ENCODE measurements at regions not wholly inside any gene's neighbourhood (a gene's known extent, or its start where the extent isn't known, plus 50 kb on each side); places are given as distances from the start of the nearest gene placed in this dataset.

DNA sequence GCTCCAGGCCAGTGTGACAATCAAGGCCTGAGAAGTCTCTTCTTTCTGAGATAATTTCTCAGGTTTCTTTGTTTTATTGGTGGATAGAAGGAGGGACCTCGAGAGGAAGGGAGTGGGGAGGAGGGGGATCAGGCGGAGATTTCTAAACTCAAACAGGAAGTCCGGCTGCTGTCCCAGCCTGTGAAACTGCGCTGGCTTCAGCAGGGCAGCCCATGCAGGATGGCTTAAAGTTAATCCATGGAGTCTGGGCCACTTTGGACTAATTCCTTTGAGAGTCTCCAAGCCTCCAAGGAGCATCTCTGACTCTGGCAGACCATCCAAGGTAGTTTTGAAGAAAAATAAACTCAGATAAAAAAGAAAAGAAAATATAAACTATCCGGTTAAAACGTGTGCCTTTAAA is 378.5 kb downstream of the MLLT3 start:
- Histone ChIP-seq H2BK12ac (ENCODE audit: low read length) (no peak overlapping the region), H2BK5ac (ENCODE audit: low read depth, low read length, poor library complexity) (no peak overlapping the region), H3K4ac (ENCODE audit: low read depth, low read length) (no peak overlapping the region), H3K4me3 (ENCODE audit: low read depth, low read length) (no peak overlapping the region), H3K4me1 (ENCODE audit: control insufficient read depth in 1 of 2, insufficient read depth in 2 of 2, low read length in 2 of 2) (no peaks in the 10 kb centered on the region), H2AK5ac (ENCODE audit: low read length) (no peak overlapping the region), H3K23ac (ENCODE audit: low read length) (no peak overlapping the region), H4K8ac (ENCODE audit: low read depth, low read length) (no peak overlapping the region), H4K91ac (ENCODE audit: low read depth, low read length) (no peak overlapping the region), H2BK120ac (ENCODE audit: insufficient read depth, low read length, poor library complexity) (no peak overlapping the region), H3K9ac (ENCODE audit: low read length) (no peak overlapping the region), H3K18ac (ENCODE audit: low read length) (no peak overlapping the region), H3K36me3 (ENCODE audit: control insufficient read depth in 1 of 2, insufficient read depth in 2 of 2, low read length in 2 of 2) (no peaks in the 10 kb centered on the region), H2AFZ (ENCODE audit: insufficient read depth, low read length, poor library complexity) (no peak overlapping the region), H3K9me3 (ENCODE audit: insufficient read depth, low read depth, low read length) (no peaks in the 10 kb centered on the region), H3K79me2 (ENCODE audit: control insufficient read depth, insufficient read depth, low read length, poor library complexity) (no peaks in the 10 kb centered on the region), H3K27me3 (ENCODE audit: insufficient read depth, low read length) (no peaks in the 10 kb centered on the region), H3K27ac (ENCODE audit: low read depth, low read length) (no peak overlapping the region), H3K14ac (ENCODE audit: low read length) (no peak overlapping the region), H3K79me1 (ENCODE audit: low read length) (no peaks in the 10 kb centered on the region), H4K12ac (ENCODE audit: low read depth, low read length) (no peak overlapping the region), H3K4me2 (ENCODE audit: low read length) (no peak overlapping the region)
- DNase-seq: no peak
- WGBS (ENCODE audit: extremely low coverage, insufficient coverage, insufficient read length): no CpG with 5 or more reads among the region's 6 CpGs

DNA sequence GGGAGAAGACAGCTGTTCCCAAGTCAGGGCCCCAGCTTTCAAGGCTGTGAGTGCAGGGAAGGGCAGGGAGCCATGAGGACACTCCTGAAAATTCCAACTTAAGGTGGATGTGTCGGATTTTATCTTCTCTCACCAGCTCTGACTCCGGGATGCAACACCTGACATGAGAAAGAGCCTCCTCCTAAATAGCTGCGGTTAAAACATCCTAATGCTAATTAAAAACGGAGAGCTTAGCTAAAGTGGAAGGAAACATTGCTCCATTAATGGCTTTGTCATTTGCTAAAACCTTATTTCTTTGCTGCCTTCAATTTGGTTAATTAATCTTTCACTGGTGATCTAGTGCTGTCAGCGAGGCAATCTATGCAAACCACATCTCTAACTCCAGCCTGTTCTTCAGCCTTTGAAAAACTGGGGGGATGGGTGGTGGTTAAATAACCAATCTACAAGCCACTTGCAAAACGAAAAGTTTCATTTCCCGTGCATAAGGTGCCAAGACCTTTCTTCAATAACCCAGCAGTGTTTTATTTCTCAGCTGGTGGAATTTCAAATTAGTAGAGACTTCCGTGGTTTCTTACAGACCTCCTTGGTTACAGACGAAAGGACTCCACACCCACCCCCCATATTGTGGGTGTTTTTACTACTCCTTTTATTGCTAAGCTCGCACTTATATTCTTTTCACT is 379.6 kb downstream of the MLLT3 start:
- Histone ChIP-seq H3K4me3 (ENCODE audit: low read depth, low read length) (no peak overlapping the region), H3K9me3 (ENCODE audit: insufficient read depth, low read depth, low read length) (no peaks in the 10 kb centered on the region), H3K79me1 (ENCODE audit: low read length) (no peaks in the 10 kb centered on the region), H3K4ac (ENCODE audit: low read depth, low read length) (no peak overlapping the region), H4K12ac (ENCODE audit: low read depth, low read length) (no peak overlapping the region), H3K36me3 (ENCODE audit: control insufficient read depth in 1 of 2, insufficient read depth in 2 of 2, low read length in 2 of 2) (no peaks in the 10 kb centered on the region), H3K27me3 (ENCODE audit: insufficient read depth, low read length) (no peaks in the 10 kb centered on the region), H4K8ac (ENCODE audit: low read depth, low read length) (no peak overlapping the region), H2BK5ac (ENCODE audit: low read depth, low read length, poor library complexity) (no peak overlapping the region), H2BK12ac (ENCODE audit: low read length) (no peak overlapping the region), H3K23ac (ENCODE audit: low read length) (no peak overlapping the region), H3K14ac (ENCODE audit: low read length) (no peak overlapping the region), H4K91ac (ENCODE audit: low read depth, low read length) (no peak overlapping the region), H2AFZ (ENCODE audit: insufficient read depth, low read length, poor library complexity) (no peak overlapping the region), H2BK120ac (ENCODE audit: insufficient read depth, low read length, poor library complexity) (no peak overlapping the region), H3K27ac (ENCODE audit: low read depth, low read length) (no peak overlapping the region), H3K18ac (ENCODE audit: low read length) (no peak overlapping the region), H2AK5ac (ENCODE audit: low read length) (no peak overlapping the region), H3K4me2 (ENCODE audit: low read length) (no peak overlapping the region), H3K4me1 (ENCODE audit: control insufficient read depth in 1 of 2, insufficient read depth in 2 of 2, low read length in 2 of 2) (no peaks in the 10 kb centered on the region), H3K79me2 (ENCODE audit: control insufficient read depth, insufficient read depth, low read length, poor library complexity) (no peaks in the 10 kb centered on the region), H3K9ac (ENCODE audit: low read length) (no peak overlapping the region)
- DNase-seq: no peak
- no CpG with 5 or more reads among the region's 10 CpGs for WGBS (ENCODE audit: extremely low coverage, insufficient coverage, insufficient read length)

DNA sequence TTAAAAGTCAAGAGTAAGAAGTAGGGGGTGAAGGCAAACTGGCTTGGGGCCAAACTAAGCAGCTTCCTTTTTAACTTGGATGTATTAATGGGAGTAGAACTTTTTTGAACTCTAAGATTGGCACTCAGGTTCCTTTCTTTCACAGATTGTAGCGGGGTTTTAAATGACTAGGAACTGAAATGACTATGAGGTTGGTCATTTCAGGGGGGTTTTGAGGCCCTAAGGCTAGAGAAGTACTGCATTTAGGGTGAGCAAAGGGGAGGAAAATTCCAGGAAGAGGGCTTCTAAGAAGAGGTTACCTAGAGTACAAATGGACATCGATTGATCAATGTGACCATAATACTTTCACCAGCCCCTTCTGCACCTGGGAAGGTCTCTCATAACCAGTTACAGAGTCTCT is 381.8 kb downstream of the MLLT3 start:
- no peaks in the 10 kb centered on the region for H3K79me1 ChIP-seq (ENCODE audit: low read length)
- no peak overlapping the region for H4K12ac ChIP-seq (ENCODE audit: low read depth, low read length)
- H3K27ac ChIP-seq (ENCODE audit: low read depth, low read length): no peak overlapping the region
- no peak overlapping the region for H3K4me3 ChIP-seq (ENCODE audit: low read depth, low read length)
- no peak overlapping the region for H2BK5ac ChIP-seq (ENCODE audit: low read depth, low read length, poor library complexity)
- no peak overlapping the region for H3K4ac ChIP-seq (ENCODE audit: low read depth, low read length)
- no peak overlapping the region for H3K18ac ChIP-seq (ENCODE audit: low read length)
- H3K9me3 ChIP-seq (ENCODE audit: insufficient read depth, low read depth, low read length): peaks cover 2% of the 10 kb centered on the region
- no CpG with 5 or more reads among the region's 2 CpGs for WGBS (ENCODE audit: extremely low coverage, insufficient coverage, insufficient read length)
- DNase-seq: no peak
- H2BK120ac ChIP-seq (ENCODE audit: insufficient read depth, low read length, poor library complexity): no peak overlapping the region
- no peak overlapping the region for H3K14ac ChIP-seq (ENCODE audit: low read length)
- H4K8ac ChIP-seq (ENCODE audit: low read depth, low read length): no peak overlapping the region
- H3K9ac ChIP-seq (ENCODE audit: low read length): no peak overlapping the region
- H4K91ac ChIP-seq (ENCODE audit: low read depth, low read length): no peak overlapping the region
- no peaks in the 10 kb centered on the region for H3K27me3 ChIP-seq (ENCODE audit: insufficient read depth, low read length)
- H3K23ac ChIP-seq (ENCODE audit: low read length): no peak overlapping the region
- no peak overlapping the region for H2AFZ ChIP-seq (ENCODE audit: insufficient read depth, low read length, poor library complexity)
- no peak overlapping the region for H3K4me2 ChIP-seq (ENCODE audit: low read length)
- no peak overlapping the region for H2BK12ac ChIP-seq (ENCODE audit: low read length)
- no peaks in the 10 kb centered on the region for H3K36me3 ChIP-seq (ENCODE audit: control insufficient read depth in 1 of 2, insufficient read depth in 2 of 2, low read length in 2 of 2)
- no peaks in the 10 kb centered on the region for H3K79me2 ChIP-seq (ENCODE audit: control insufficient read depth, insufficient read depth, low read length, poor library complexity)
- H3K4me1 ChIP-seq (ENCODE audit: control insufficient read depth in 1 of 2, insufficient read depth in 2 of 2, low read length in 2 of 2): no peaks in the 10 kb centered on the region
- H2AK5ac ChIP-seq (ENCODE audit: low read length): no peak overlapping the region

DNA sequence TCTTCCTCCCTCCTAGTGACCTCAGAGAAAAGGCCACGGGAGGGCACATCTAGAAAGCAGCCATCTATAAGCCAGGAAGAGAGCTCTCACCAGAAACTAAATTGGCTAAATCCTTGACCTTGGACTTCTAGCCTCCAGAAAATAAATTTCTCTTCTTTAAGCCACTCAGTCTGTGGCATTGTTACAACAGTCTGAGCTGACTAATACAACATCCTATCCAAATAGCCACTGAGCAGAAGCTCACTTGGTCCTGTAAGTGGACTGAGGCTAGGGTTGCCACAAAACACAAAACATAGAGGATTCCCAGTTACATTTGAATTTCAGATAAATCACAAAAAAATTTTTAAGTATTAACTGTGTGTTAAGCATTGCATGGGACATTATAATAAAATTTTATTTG is 383.4 kb downstream of the MLLT3 start:
- Histone ChIP-seq H3K27me3 (ENCODE audit: insufficient read depth, low read length) (no peaks in the 10 kb centered on the region), H3K4me2 (ENCODE audit: low read length) (no peak overlapping the region), H3K79me2 (ENCODE audit: control insufficient read depth, insufficient read depth, low read length, poor library complexity) (no peaks in the 10 kb centered on the region), H3K9ac (ENCODE audit: low read length) (no peak overlapping the region), H3K18ac (ENCODE audit: low read length) (no peak overlapping the region), H3K4me3 (ENCODE audit: low read depth, low read length) (no peak overlapping the region), H4K91ac (ENCODE audit: low read depth, low read length) (no peak overlapping the region), H3K9me3 (ENCODE audit: insufficient read depth, low read depth, low read length) (peaks cover 5% of the 10 kb centered on the region), H2AFZ (ENCODE audit: insufficient read depth, low read length, poor library complexity) (no peak overlapping the region), H3K4me1 (ENCODE audit: control insufficient read depth in 1 of 2, insufficient read depth in 2 of 2, low read length in 2 of 2) (no peaks in the 10 kb centered on the region), H3K36me3 (ENCODE audit: control insufficient read depth in 1 of 2, insufficient read depth in 2 of 2, low read length in 2 of 2) (no peaks in the 10 kb centered on the region), H2BK120ac (ENCODE audit: insufficient read depth, low read length, poor library complexity) (no peak overlapping the region), H2AK5ac (ENCODE audit: low read length) (no peak overlapping the region), H2BK12ac (ENCODE audit: low read length) (no peak overlapping the region), H3K4ac (ENCODE audit: low read depth, low read length) (no peak overlapping the region), H4K12ac (ENCODE audit: low read depth, low read length) (no peak overlapping the region), H3K14ac (ENCODE audit: low read length) (no peak overlapping the region), H4K8ac (ENCODE audit: low read depth, low read length) (no peak overlapping the region), H3K79me1 (ENCODE audit: low read length) (no peaks in the 10 kb centered on the region), H3K23ac (ENCODE audit: low read length) (no peak overlapping the region), H2BK5ac (ENCODE audit: low read depth, low read length, poor library complexity) (no peak overlapping the region), H3K27ac (ENCODE audit: low read depth, low read length) (no peak overlapping the region)
- WGBS (ENCODE audit: extremely low coverage, insufficient coverage, insufficient read length): no CpG with 5 or more reads among the region's 1 CpG
- no peak for DNase-seq

All from trophoblast cell (in vitro differentiated cells and primary cell).